GM23338 (cell line): ENCODE measurements at regions not wholly inside any gene's neighbourhood (a gene's known extent, or its start where the extent isn't known, plus 50 kb on each side); places are given as distances from the start of the nearest gene placed in this dataset.

Source experiments
- ATAC-seq: fragments of 200-7000 bp; cut with Tn5 transposase; 3 replicates; pipeline ENCODE4 v1.9.1; 2020
- DNase-seq: peaks from one replicate; pipeline ENCODE4 v3.0.0-alpha.2; 2015; ENCODE audit warnings: low spot score
- H2AFZ ChIP-seq: fragments of 200-600 bp; sonication (generic); 2 replicates; pipeline ENCODE4 v1.8.0; 2016; ENCODE audit warnings: antibody characterized with exemption, mild to moderate bottlenecking, moderate library complexity
- H3F3A ChIP-seq: fragments of 200-600 bp; sonication (generic); replicated peaks from 2 replicates; pipeline ENCODE4 v1.8.0; 2017; ENCODE audit warnings: antibody characterized with exemption, mixed run types, low read depth
- H3K27ac ChIP-seq: fragments of 200-600 bp; sonication (generic); 2 replicates; pipeline ENCODE4 v1.6.1; 2016; ENCODE audit warnings: low read depth
- H3K27me3 ChIP-seq: fragments of 200-600 bp; sonication (generic); 2 replicates; pipeline ENCODE4 v1.8.0; 2016; ENCODE audit warnings: mild to moderate bottlenecking, mixed run types, moderate library complexity; ENCODE audit not compliant: insufficient read depth
- H3K36me3 ChIP-seq: fragments of 200-600 bp; sonication (generic); 2 replicates; pipeline ENCODE4 v1.8.0; 2016; ENCODE audit warnings: mild to moderate bottlenecking; ENCODE audit not compliant: insufficient read depth
- H3K4me1 ChIP-seq: fragments of 200-600 bp; sonication (generic); 2 replicates; pipeline ENCODE4 v1.8.0; 2016; ENCODE audit warnings: mild to moderate bottlenecking, moderate library complexity; ENCODE audit not compliant: insufficient read depth
- H3K4me2 ChIP-seq: fragments of 200-600 bp; sonication (generic); 2 replicates; pipeline ENCODE4 v1.7.1; 2017; ENCODE audit warnings: mixed run types
- H3K4me3 ChIP-seq: fragments of 200-600 bp; sonication (generic); 2 replicates; pipeline ENCODE4 v1.6.1; 2016; ENCODE audit warnings: mixed run types
- H3K79me2 ChIP-seq: fragments of 200-600 bp; sonication (generic); replicated peaks from 2 replicates; pipeline ENCODE4 v1.8.0; 2017; ENCODE audit warnings: mild to moderate bottlenecking; ENCODE audit not compliant: insufficient read depth
- H3K9me2 ChIP-seq: fragments of 200-600 bp; sonication (generic); 2 replicates; pipeline ENCODE4 v1.8.0; 2017; ENCODE audit not compliant: insufficient read depth
- H4K20me1 ChIP-seq: fragments of 200-600 bp; sonication (generic); replicated peaks from 2 replicates; pipeline ENCODE4 v1.8.0; 2017; ENCODE audit warnings: mild to moderate bottlenecking; ENCODE audit not compliant: insufficient read depth
- H3K27ac Mint-ChIP-seq: 2 replicates; pipeline ENCODE4 v1.8.0; 2020; ENCODE audit warnings: inconsistent platforms, mild to moderate bottlenecking, moderate library complexity, mixed read lengths
- H3K27me3 Mint-ChIP-seq: 3 replicates; pipeline ENCODE4 v1.8.0; 2022; ENCODE audit warnings: low read depth, mild to moderate bottlenecking, moderate library complexity, mixed read lengths, inconsistent platforms; ENCODE audit not compliant: insufficient read depth, poor library complexity
- H3K36me3 Mint-ChIP-seq: 3 replicates; pipeline ENCODE4 v1.8.0; 2021; ENCODE audit warnings: low read depth, mild to moderate bottlenecking, inconsistent platforms, moderate library complexity, mixed read lengths
- H3K4me1 Mint-ChIP-seq: 3 replicates; pipeline ENCODE4 v1.8.0; 2020; ENCODE audit warnings: mild to moderate bottlenecking, inconsistent platforms, mixed read lengths
- H3K4me3 Mint-ChIP-seq: 3 replicates; pipeline ENCODE4 v1.8.0; 2021; ENCODE audit warnings: moderate library complexity, mild to moderate bottlenecking, inconsistent platforms, mixed read lengths
- H3K9me3 Mint-ChIP-seq: 3 replicates; pipeline ENCODE4 v1.8.0; 2020; ENCODE audit warnings: moderate library complexity, mild to moderate bottlenecking, inconsistent platforms, mixed read lengths
- ETS1 ChIP-seq: IDR thresholded peaks from 2 replicates; pipeline ENCODE4 v1.6.1; 2016; ENCODE audit warnings: antibody characterized with exemption
- EZH2 ChIP-seq: fragments of 200-600 bp; sonication (generic); IDR thresholded peaks from one replicate; pipeline ENCODE4 v1.8.0; 2017; ENCODE audit warnings: antibody characterized with exemption, mild to moderate bottlenecking, low read depth; ENCODE audit not compliant: unreplicated experiment
- EZH2phosphoT487 ChIP-seq: fragments of 200-600 bp; sonication (generic); IDR thresholded peaks from one replicate; pipeline ENCODE4 v1.8.1; 2018; ENCODE audit warnings: antibody characterized with exemption; ENCODE audit not compliant: unreplicated experiment
- NANOG ChIP-seq: IDR thresholded peaks from 2 replicates; pipeline ENCODE4 v1.6.1; 2016; ENCODE audit warnings: antibody characterized with exemption, borderline replicate concordance
- POLR2AphosphoS5 ChIP-seq: IDR thresholded peaks from 2 replicates; pipeline ENCODE4 v1.6.1; 2016; ENCODE audit warnings: antibody characterized with exemption, low read depth
- STAT1 ChIP-seq: IDR thresholded peaks from one replicate; pipeline ENCODE4 v1.6.1; 2016; ENCODE audit warnings: antibody characterized with exemption; ENCODE audit not compliant: unreplicated experiment
- ZNF462 ChIP-seq: fragments of 250-450 bp; sonication (Bioruptor Pico); IDR thresholded peaks from 2 replicates; pipeline ENCODE4 v1.5.0; 2020; ENCODE audit warnings: mild to moderate bottlenecking, moderate library complexity

GRCh38 chr15:93206893-93207292, 117.9 kb upstream of the RGMA start (continued):
- no peak for TF ChIP-seq POLR2AphosphoS5
- no peak for TF ChIP-seq ETS1
- TF ChIP-seq STAT1, result no peak
- no peak for TF ChIP-seq EZH2

GRCh38 chr15:93205413-93205812, 116.4 kb upstream of the RGMA start:
- Mint-ChIP-seq H3K36me3 (no peaks in the 10 kb centered on the region), H3K4me3 (no peak overlapping the region), H3K27ac (no peak overlapping the region), H3K27me3 (peaks cover 7% of the 10 kb centered on the region), H3K9me3 (no peaks in the 10 kb centered on the region; the same call in 2 of the 3 replicates), H3K4me1 (peaks cover 16% of the 10 kb centered on the region)
- DNase-seq (no peak), ATAC-seq (no peak)
- no peak for TF ChIP-seq NANOG
- no peak for TF ChIP-seq ZNF462 (CRISPR knock-in tag)
- TF ChIP-seq EZH2phosphoT487, result no peak
- H3K27me3 ChIP-seq, result no peaks in the 10 kb centered on the region
- H3K4me1 ChIP-seq, result no peaks in the 10 kb centered on the region
- no peaks in the 10 kb centered on the region for H3K79me2 ChIP-seq
- H2AFZ ChIP-seq, result no peak overlapping the region
- H4K20me1 ChIP-seq, result no peaks in the 10 kb centered on the region
- peaks cover 3% of the 10 kb centered on the region; the same call in 1 of the 2 replicates for H3K9me2 ChIP-seq
- H3K4me2 ChIP-seq, result no peak overlapping the region
- H3K36me3 ChIP-seq, result no peaks in the 10 kb centered on the region
- H3K27ac ChIP-seq, result no peak overlapping the region
- no peak overlapping the region for H3K4me3 ChIP-seq
- H3F3A ChIP-seq, result no peaks in the 10 kb centered on the region
